Bronchial epithelial cell (primary cell): ENCODE measurements at regions not wholly inside any gene's neighbourhood (a gene's known extent, or its start where the extent isn't known, plus 50 kb on each side); places are given as distances from the start of the nearest gene placed in this dataset.

Experiments used
- DNase-seq: peaks from one replicate; pipeline ENCODE4 v3.0.0-alpha.2; 2010; ENCODE audit warnings: low read depth
- FAIRE-seq: peaks from 2 replicates; lab custom pipeline; 2011; peaks lifted over from hg19 to GRCh38; lab: Jason Lieb, UNC
- H3K27me3 ChIP-seq: 2 replicates; pipeline ENCODE4 v1.5.1; 2011; ENCODE audit warnings: low read length; ENCODE audit not compliant: control insufficient read depth, insufficient read depth
- H3K36me3 ChIP-seq: 2 replicates; pipeline ENCODE4 v1.5.1; 2011; ENCODE audit warnings: low read length; ENCODE audit not compliant: control insufficient read depth, insufficient read depth
- H3K4me3 ChIP-seq: 2 replicates; pipeline ENCODE4 v1.5.1; 2011; ENCODE audit warnings: mild to moderate bottlenecking, low read depth, low read length, control low read depth
- TF ChIP-seq, protein P1 (sequence below): IDR thresholded peaks from 2 replicates; pipeline ENCODE4 v1.5.1; 2011; ENCODE audit warnings: mild to moderate bottlenecking, moderate library complexity, low read length, control low read depth, inconsistent platforms; ENCODE audit not compliant: insufficient read depth, severe bottlenecking

GRCh38 chr10:44457259-44457658, 72.4 kb upstream of the CXCL12 start:
- TF ChIP-seq, protein P1, sequence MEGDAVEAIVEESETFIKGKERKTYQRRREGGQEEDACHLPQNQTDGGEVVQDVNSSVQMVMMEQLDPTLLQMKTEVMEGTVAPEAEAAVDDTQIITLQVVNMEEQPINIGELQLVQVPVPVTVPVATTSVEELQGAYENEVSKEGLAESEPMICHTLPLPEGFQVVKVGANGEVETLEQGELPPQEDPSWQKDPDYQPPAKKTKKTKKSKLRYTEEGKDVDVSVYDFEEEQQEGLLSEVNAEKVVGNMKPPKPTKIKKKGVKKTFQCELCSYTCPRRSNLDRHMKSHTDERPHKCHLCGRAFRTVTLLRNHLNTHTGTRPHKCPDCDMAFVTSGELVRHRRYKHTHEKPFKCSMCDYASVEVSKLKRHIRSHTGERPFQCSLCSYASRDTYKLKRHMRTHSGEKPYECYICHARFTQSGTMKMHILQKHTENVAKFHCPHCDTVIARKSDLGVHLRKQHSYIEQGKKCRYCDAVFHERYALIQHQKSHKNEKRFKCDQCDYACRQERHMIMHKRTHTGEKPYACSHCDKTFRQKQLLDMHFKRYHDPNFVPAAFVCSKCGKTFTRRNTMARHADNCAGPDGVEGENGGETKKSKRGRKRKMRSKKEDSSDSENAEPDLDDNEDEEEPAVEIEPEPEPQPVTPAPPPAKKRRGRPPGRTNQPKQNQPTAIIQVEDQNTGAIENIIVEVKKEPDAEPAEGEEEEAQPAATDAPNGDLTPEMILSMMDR: no peak
- DNase-seq (no peak), FAIRE-seq (no peak)
- Histone ChIP-seq H3K27me3 (no peaks in the 10 kb centered on the region), H3K36me3 (no peaks in the 10 kb centered on the region), H3K4me3 (no peak overlapping the region)

- no peak for DNase-seq
- TF ChIP-seq, protein P1: no peak
- Histone ChIP-seq H3K27me3 (no peaks in the 10 kb centered on the region), H3K36me3 (no peaks in the 10 kb centered on the region), H3K4me3 (no peak overlapping the region)
- no peak for FAIRE-seq
Measured at GRCh38 chr10:44458671-44459413, 73.9 kb upstream of the CXCL12 start.

GRCh38 chr10:44459671-44460070, 74.8 kb upstream of the CXCL12 start:
- H3K36me3 ChIP-seq: no peaks in the 10 kb centered on the region
- TF ChIP-seq, protein P1: no peak
- FAIRE-seq (no peak), DNase-seq (no peak)
- no peaks in the 10 kb centered on the region for H3K27me3 ChIP-seq
- no peak overlapping the region for H3K4me3 ChIP-seq

- FAIRE-seq (no peak), DNase-seq (no peak)
- no peaks in the 10 kb centered on the region for H3K36me3 ChIP-seq
- TF ChIP-seq, protein P1: no peak
- H3K27me3 ChIP-seq: no peaks in the 10 kb centered on the region
- no peak overlapping the region for H3K4me3 ChIP-seq
Measured at GRCh38 chr10:44460416-44460815, 75.5 kb upstream of the CXCL12 start.

GRCh38 chr10:44462338-44462914, 77.5 kb upstream of the CXCL12 start:
- no peak for DNase-seq
- FAIRE-seq: no peak

More at GRCh38 chr10:44462338-44462914, 77.5 kb upstream of the CXCL12 start:
- Histone ChIP-seq H3K27me3 (no peaks in the 10 kb centered on the region), H3K4me3 (no peak overlapping the region), H3K36me3 (no peaks in the 10 kb centered on the region)
- TF ChIP-seq, protein P1: no peak
